ENCODE measurements at regions not wholly inside any gene's neighbourhood (a gene's known extent, or its start where the extent isn't known, plus 50 kb on each side); places are given as distances from the start of the nearest gene placed in this dataset.

- TF ChIP-seq, protein P1, sequence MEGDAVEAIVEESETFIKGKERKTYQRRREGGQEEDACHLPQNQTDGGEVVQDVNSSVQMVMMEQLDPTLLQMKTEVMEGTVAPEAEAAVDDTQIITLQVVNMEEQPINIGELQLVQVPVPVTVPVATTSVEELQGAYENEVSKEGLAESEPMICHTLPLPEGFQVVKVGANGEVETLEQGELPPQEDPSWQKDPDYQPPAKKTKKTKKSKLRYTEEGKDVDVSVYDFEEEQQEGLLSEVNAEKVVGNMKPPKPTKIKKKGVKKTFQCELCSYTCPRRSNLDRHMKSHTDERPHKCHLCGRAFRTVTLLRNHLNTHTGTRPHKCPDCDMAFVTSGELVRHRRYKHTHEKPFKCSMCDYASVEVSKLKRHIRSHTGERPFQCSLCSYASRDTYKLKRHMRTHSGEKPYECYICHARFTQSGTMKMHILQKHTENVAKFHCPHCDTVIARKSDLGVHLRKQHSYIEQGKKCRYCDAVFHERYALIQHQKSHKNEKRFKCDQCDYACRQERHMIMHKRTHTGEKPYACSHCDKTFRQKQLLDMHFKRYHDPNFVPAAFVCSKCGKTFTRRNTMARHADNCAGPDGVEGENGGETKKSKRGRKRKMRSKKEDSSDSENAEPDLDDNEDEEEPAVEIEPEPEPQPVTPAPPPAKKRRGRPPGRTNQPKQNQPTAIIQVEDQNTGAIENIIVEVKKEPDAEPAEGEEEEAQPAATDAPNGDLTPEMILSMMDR (conservative IDR thresholded peaks at IDR 0.05 in 1 of 2, IDR thresholded peaks at IDR 0.05 in 1 of 2; ENCODE audit: low read depth in 1 of 2, low read length in 2 of 2): no peak
- no peak for TF ChIP-seq EZH2 (IDR thresholded peaks at IDR 0.05; ENCODE audit: low read length, missing control alignments)
Observed at GRCh38 chr21:14303731-14304488, 79.0 kb downstream of the HSPA13 start.
